ENCODE measurements at regions not wholly inside any gene's neighbourhood (a gene's known extent, or its start where the extent isn't known, plus 50 kb on each side); places are given as distances from the start of the nearest gene placed in this dataset.

- TF ChIP-seq TSHZ2 (CRISPR knock-in tag; IDR thresholded peaks at IDR 0.05) (no peak), TOX (CRISPR knock-in tag; IDR thresholded peaks at IDR 0.05; ENCODE audit: borderline replicate concordance) (no peak)
Observed at GRCh38 chr17:6297119-6297518, 137.8 kb downstream of the AIPL1 start.

GRCh38 chr17:6290488-6291196, 144.3 kb downstream of the AIPL1 start:
- no peak for ATAC-seq
- TF ChIP-seq CSRNP3 (CRISPR knock-in tag; IDR thresholded peaks at IDR 0.05) = no peak
- no peak for TF ChIP-seq ZNF70 (CRISPR knock-in tag; IDR thresholded peaks at IDR 0.05)
- TF ChIP-seq PATZ1 (CRISPR knock-in tag; IDR thresholded peaks at IDR 0.05; ENCODE audit: borderline replicate concordance) = no peak
- TF ChIP-seq GLIS3 (CRISPR knock-in tag; IDR thresholded peaks at IDR 0.05) = no peak
- TF ChIP-seq ZFP3 (CRISPR knock-in tag; IDR thresholded peaks at IDR 0.05) = no peak
- TF ChIP-seq ZNF565 (CRISPR knock-in tag; conservative IDR thresholded peaks at IDR 0.05; ENCODE audit: low read depth) = no peak
- no peak for TF ChIP-seq ISL1 (CRISPR knock-in tag; IDR thresholded peaks at IDR 0.05)
- no peak for TF ChIP-seq ZNF8 (CRISPR knock-in tag; IDR thresholded peaks at IDR 0.05)
- no peak for TF ChIP-seq BACH2 (CRISPR knock-in tag; IDR thresholded peaks at IDR 0.05; ENCODE audit: borderline replicate concordance)
- TF ChIP-seq OSR1 (CRISPR knock-in tag; IDR thresholded peaks at IDR 0.05) = no peak
- TF ChIP-seq ESRRG (CRISPR knock-in tag; IDR thresholded peaks at IDR 0.05) = no peak
- TF ChIP-seq POU6F1 (CRISPR knock-in tag; IDR thresholded peaks at IDR 0.05; ENCODE audit: borderline replicate concordance, low read depth) = no peak
- TF ChIP-seq PPARA (CRISPR knock-in tag; IDR thresholded peaks at IDR 0.05; ENCODE audit: borderline replicate concordance) = no peak
- TF ChIP-seq ZC3H10 (CRISPR knock-in tag; IDR thresholded peaks at IDR 0.05) = no peak
- no peak for TF ChIP-seq SNAI2 (CRISPR knock-in tag; IDR thresholded peaks at IDR 0.05)

More at GRCh38 chr17:6297119-6297518, 137.8 kb downstream of the AIPL1 start:
- ATAC-seq = no peak

- ATAC-seq = no peak
- TF ChIP-seq ESRRG (CRISPR knock-in tag; IDR thresholded peaks at IDR 0.05) (no peak), PPARA (CRISPR knock-in tag; IDR thresholded peaks at IDR 0.05; ENCODE audit: borderline replicate concordance) (no peak), CSRNP3 (CRISPR knock-in tag; IDR thresholded peaks at IDR 0.05) (no peak), TCF4 (CRISPR knock-in tag; IDR thresholded peaks at IDR 0.05; ENCODE audit: borderline replicate concordance) (no peak), SNAI2 (CRISPR knock-in tag; IDR thresholded peaks at IDR 0.05) (no peak), PATZ1 (CRISPR knock-in tag; IDR thresholded peaks at IDR 0.05; ENCODE audit: borderline replicate concordance) (no peak), ZNF565 (CRISPR knock-in tag; conservative IDR thresholded peaks at IDR 0.05; ENCODE audit: low read depth) (no peak), RARB (CRISPR knock-in tag; IDR thresholded peaks at IDR 0.05) (no peak), ZNF70 (CRISPR knock-in tag; IDR thresholded peaks at IDR 0.05) (no peak), GLIS3 (CRISPR knock-in tag; IDR thresholded peaks at IDR 0.05) (no peak), CSDC2 (CRISPR knock-in tag; IDR thresholded peaks at IDR 0.05) (no peak), CREB5 (CRISPR knock-in tag; IDR thresholded peaks at IDR 0.05; ENCODE audit: low read depth) (no peak), BACH2 (CRISPR knock-in tag; IDR thresholded peaks at IDR 0.05; ENCODE audit: borderline replicate concordance) (no peak), POU6F1 (CRISPR knock-in tag; IDR thresholded peaks at IDR 0.05; ENCODE audit: borderline replicate concordance, low read depth) (no peak), ZC3H10 (CRISPR knock-in tag; IDR thresholded peaks at IDR 0.05) (no peak)
Observed at GRCh38 chr17:6286233-6286632, 148.7 kb downstream of the AIPL1 start.

All from SK-N-SH treated with all-trans-retinoic acid at 6 μM for 48 hours (cell line).